Mucosa of descending colon (tissue), 3 donors: ENCODE measurements at regions not wholly inside any gene's neighbourhood (a gene's known extent, or its start where the extent isn't known, plus 50 kb on each side); places are given as distances from the start of the nearest gene placed in this dataset.
"Not testable (repeated sequence)": the region's sequence is repeated elsewhere in the genome, so short reads cannot be mapped to it uniquely, and the experiment has no call there.

Source experiments
- ATAC-seq: fragments of 200-7000 bp; cut with Tn5 transposase; one replicate; pipeline ENCODE4 v1.9.1; 2020; ENCODE audit warnings: mild to moderate bottlenecking, moderate library complexity
- DNase-seq, 3 donors: peaks; one replicate each; pipeline ENCODE4 v3.0.0-alpha.2; 2020
- H3K36me3 ChIP-seq: fragments of 200-600 bp; one replicate; pipeline ENCODE4 v1.8.0; 2021; ENCODE audit warnings: low read depth, mild to moderate bottlenecking
- H3K4me1 ChIP-seq: fragments of 200-600 bp; one replicate; pipeline ENCODE4 v1.8.0; 2021; ENCODE audit warnings: low read depth, mild to moderate bottlenecking
- H3K4me3 ChIP-seq: fragments of 200-600 bp; one replicate; pipeline ENCODE4 v1.8.0; 2021; ENCODE audit warnings: mild to moderate bottlenecking
- H3K9me3 ChIP-seq: fragments of 200-600 bp; one replicate; pipeline ENCODE4 v1.8.0; 2021; ENCODE audit warnings: mild to moderate bottlenecking
- CTCF ChIP-seq: fragments of 200-600 bp; IDR thresholded peaks from one replicate; pipeline ENCODE4 v1.8.0; 2022; ENCODE audit warnings: antibody characterized with exemption, mild to moderate bottlenecking
- intact Hi-C, 2 donors: fragments of 100-400 bp; cut with DNase I in 1 of 2; cut with micrococcal nuclease in 1 of 2; formaldehyde crosslinking; loops; one replicate each; pipeline versions ENCODE4 v1.11.0 to v1.11.1; 2022; cut with DNase I, micrococcal nuclease
- donor health status: DM: no; HTN: no; CAD: no; lungs with moderate emphysema.
- donor health status: DM: no; HTN: no; CAD: no.
- donor health status: DM: no; HTN: yes; CAD: no.

- DNase-seq: no peak
- intact Hi-C loops: no loop called here
- no peak overlapping the region for H3K4me3 ChIP-seq
- TF ChIP-seq CTCF: no peak
- H3K36me3 ChIP-seq: no peaks in the 10 kb centered on the region
- H3K9me3 ChIP-seq: no peaks in the 10 kb centered on the region
- ATAC-seq: no peak
- H3K4me1 ChIP-seq: no peaks in the 10 kb centered on the region
Observed at GRCh38 chr3:55143336-55143735, 215.5 kb upstream of the LRTM1 start.

- H3K4me1 ChIP-seq, H3K4me3 ChIP-seq, intact Hi-C loops, H3K9me3 ChIP-seq, H3K36me3 ChIP-seq, ATAC-seq, DNase-seq: not testable (repeated sequence)
Observed at GRCh38 chr3:55136291-55136690, 208.4 kb upstream of the LRTM1 start.

GRCh38 chr3:55128225-55128823 is 200.5 kb upstream of the LRTM1 start:
- Histone ChIP-seq H3K36me3 (no peaks in the 10 kb centered on the region), H3K4me3 (no peak overlapping the region), H3K4me1 (no peaks in the 10 kb centered on the region), H3K9me3 (no peaks in the 10 kb centered on the region)
- no peak for TF ChIP-seq CTCF
- intact Hi-C loops: no loop called here
- no peak for ATAC-seq
- DNase-seq: no peak

- intact Hi-C loops: no loop called here
- TF ChIP-seq CTCF: no peak
- ATAC-seq (no peak), DNase-seq (no peak)
- Histone ChIP-seq H3K4me3 (no peak overlapping the region), H3K36me3 (no peaks in the 10 kb centered on the region), H3K9me3 (no peaks in the 10 kb centered on the region), H3K4me1 (no peaks in the 10 kb centered on the region)
Observed at GRCh38 chr3:55127565-55127964, 199.7 kb upstream of the LRTM1 start.

DNA sequence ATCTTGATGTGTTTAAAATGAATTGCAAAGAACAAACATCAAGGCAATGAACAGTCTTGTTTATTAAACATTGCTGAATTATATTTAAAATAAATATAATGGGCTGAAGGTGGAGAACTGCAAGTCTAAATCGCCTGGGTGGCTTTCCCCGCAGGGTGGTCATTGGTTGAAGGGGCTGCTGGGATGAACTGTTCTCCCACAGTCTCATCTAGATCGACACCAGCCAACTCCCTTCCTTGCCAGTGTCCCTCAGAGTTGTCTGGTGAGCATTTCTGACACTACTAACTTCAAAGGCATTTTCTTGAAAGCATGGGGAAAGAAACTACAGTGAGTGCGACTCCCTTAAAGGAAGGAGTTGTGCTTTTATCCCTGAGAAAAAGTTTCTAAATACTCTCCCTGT is 196.5 kb upstream of the LRTM1 start:
- ATAC-seq: no peak
- TF ChIP-seq CTCF: no peak
- no peaks in the 10 kb centered on the region for H3K9me3 ChIP-seq
- intact Hi-C loops: no loop called here
- no peaks in the 10 kb centered on the region for H3K36me3 ChIP-seq
- DNase-seq: no peak
- no peaks in the 10 kb centered on the region for H3K4me1 ChIP-seq
- H3K4me3 ChIP-seq: no peak overlapping the region
